ENCODE measurements at regions not wholly inside any gene's neighbourhood (a gene's known extent, or its start where the extent isn't known, plus 50 kb on each side); places are given as distances from the start of the nearest gene placed in this dataset.

GRCh38 chr4:179858221-179858620 lies 2385.0 kb upstream of the TENM3 start:
- 81 to 85% methylated on average over 4 of the region's 4 CpGs for WGBS, 2 donors
- no peak overlapping the region for H3K4me3 ChIP-seq (ENCODE audit: low read depth, poor library complexity, severe bottlenecking)
- TF ChIP-seq POLR2A (IDR thresholded peaks at IDR 0.05), result no peak
- intact Hi-C loops (cut with DNase I; ENCODE audit: low total_unique reads), result no loop called here
- no peak for DNase-seq (ENCODE audit: low spot score in 2 of 2)

GRCh38 chr4:179867300-179867878 lies 2375.8 kb upstream of the TENM3 start:
- 30 to 31% methylated on average over 5 to 6 of the region's 6 CpGs for WGBS, 2 donors
- no peak for DNase-seq (ENCODE audit: low spot score in 2 of 2)

GRCh38 chr4:179871726-179872125 lies 2371.5 kb upstream of the TENM3 start:
- H3K4me3 ChIP-seq (ENCODE audit: low read depth, poor library complexity, severe bottlenecking), result no peak overlapping the region
- intact Hi-C loops (cut with DNase I; ENCODE audit: low total_unique reads), result no loop called here
- no peak for DNase-seq (ENCODE audit: low spot score in 2 of 2)
- 51 to 62% methylated on average over 1 of the region's 1 CpG for WGBS, 2 donors
- TF ChIP-seq POLR2A (IDR thresholded peaks at IDR 0.05) (no peak), CTCF (IDR thresholded peaks at IDR 0.05) (no peak)

More at GRCh38 chr4:179867300-179867878, 2375.8 kb upstream of the TENM3 start:
- H3K4me3 ChIP-seq (ENCODE audit: low read depth, poor library complexity, severe bottlenecking), result no peak overlapping the region
- intact Hi-C loops (cut with DNase I; ENCODE audit: low total_unique reads), result no loop called here
- no peak for TF ChIP-seq CTCF (IDR thresholded peaks at IDR 0.05)
- TF ChIP-seq POLR2A (IDR thresholded peaks at IDR 0.05), result no peak

- H3K4me3 ChIP-seq (ENCODE audit: low read depth, poor library complexity, severe bottlenecking), result no peak overlapping the region
- TF ChIP-seq POLR2A (IDR thresholded peaks at IDR 0.05), result no peak
- TF ChIP-seq CTCF (IDR thresholded peaks at IDR 0.05), result no peak
- DNase-seq (ENCODE audit: low spot score in 2 of 2), result no peak
- intact Hi-C loops (cut with DNase I; ENCODE audit: low total_unique reads), result no loop called here
- 32 to 42% methylated on average over 3 of the region's 3 CpGs for WGBS, 2 donors
These were observed 2370.4 kb upstream of the TENM3 start for GRCh38 chr4:179872755-179873154.

- 50 to 51% methylated on average over 3 of the region's 3 CpGs for WGBS, 2 donors
- no peak overlapping the region for H3K4me3 ChIP-seq (ENCODE audit: low read depth, poor library complexity, severe bottlenecking)
- no peak for DNase-seq (ENCODE audit: low spot score in 2 of 2)
- intact Hi-C loops (cut with DNase I; ENCODE audit: low total_unique reads), result no loop called here
- TF ChIP-seq POLR2A (IDR thresholded peaks at IDR 0.05) (no peak), CTCF (IDR thresholded peaks at IDR 0.05) (no peak)
These were observed 2362.4 kb upstream of the TENM3 start for GRCh38 chr4:179880756-179881155.

- H3K4me3 ChIP-seq (ENCODE audit: low read depth, poor library complexity, severe bottlenecking), result no peak overlapping the region
- WGBS, 2 donors, result 63% methylated on average over 3 of the region's 3 CpGs
- intact Hi-C loops (cut with DNase I; ENCODE audit: low total_unique reads), result no loop called here
- no peak for TF ChIP-seq POLR2A (IDR thresholded peaks at IDR 0.05)
- DNase-seq (ENCODE audit: low spot score in 2 of 2), result no peak
These were observed 2349.0 kb upstream of the TENM3 start for GRCh38 chr4:179894066-179894778.

GRCh38 chr4:179919587-179919986 lies 2323.6 kb upstream of the TENM3 start:
- H3K4me3 ChIP-seq (ENCODE audit: low read depth, poor library complexity, severe bottlenecking), result no peak overlapping the region
- TF ChIP-seq CTCF (IDR thresholded peaks at IDR 0.05), result no peak
- TF ChIP-seq POLR2A (IDR thresholded peaks at IDR 0.05), result no peak
- intact Hi-C loops (cut with DNase I; ENCODE audit: low total_unique reads), result no loop called here
- DNase-seq (ENCODE audit: low spot score in 2 of 2), result no peak
